Spleen (tissue), 11 donors: ENCODE measurements at regions not wholly inside any gene's neighbourhood (a gene's known extent, or its start where the extent isn't known, plus 50 kb on each side); places are given as distances from the start of the nearest gene placed in this dataset.

Experiments used
- DNase-seq: peaks from one replicate; pipeline ENCODE4 v3.0.0-alpha.2; 2020
- H3K27ac ChIP-seq, 8 donors: fragments of 200-600 bp; sonication (generic) in 7 of 8; 1 replicate in 4 of 8; 2 replicates in 4 of 8; pipeline versions ENCODE4 v1.5.0 to v1.8.0; 2016 to 2021; ENCODE audit warnings: inconsistent platforms in 4 of 8, mild to moderate bottlenecking in 4 of 8, moderate library complexity in 1 of 8
- H3K27me3 ChIP-seq, 7 donors: fragments of 200-600 bp; sonication (generic) in 6 of 7; replicated peaks in 1 of 7; 1 replicate in 4 of 7; 2 replicates in 3 of 7; pipeline versions ENCODE4 v1.5.0 to v1.8.0; 2016 to 2021; ENCODE audit warnings: inconsistent platforms in 3 of 7, mild to moderate bottlenecking in 1 of 7
- H3K36me3 ChIP-seq, 6 donors: fragments of 200-600 bp; sonication (generic) in 5 of 6; 1 replicate in 4 of 6; 2 replicates in 2 of 6; pipeline versions ENCODE4 v1.5.0 to v1.8.0; 2016 to 2021; ENCODE audit warnings: inconsistent platforms in 2 of 6
- H3K4me1 ChIP-seq, 6 donors: fragments of 200-600 bp; sonication (generic) in 5 of 6; 1 replicate in 3 of 6; 2 replicates in 3 of 6; pipeline versions ENCODE4 v1.5.0 to v1.8.0; 2016 to 2021; ENCODE audit warnings: inconsistent platforms in 3 of 6
- H3K4me3 ChIP-seq, 8 donors: fragments of 200-600 bp; sonication (generic) in 7 of 8; 1 replicate in 4 of 8; 2 replicates in 4 of 8; pipeline versions ENCODE4 v1.5.0 to v1.8.0; 2016 to 2021; ENCODE audit warnings: inconsistent platforms in 4 of 8, mild to moderate bottlenecking in 4 of 8, moderate library complexity in 2 of 8
- H3K9me3 ChIP-seq, 8 donors: fragments of 200-600 bp; sonication (generic) in 7 of 8; 1 replicate in 4 of 8; 2 replicates in 4 of 8; pipeline versions ENCODE4 v1.5.0 to v1.8.0; 2016 to 2021; ENCODE audit warnings: inconsistent platforms in 4 of 8
- POLR2A ChIP-seq, 3 donors: fragments of 450-650 bp; IDR thresholded peaks; one replicate each; pipeline ENCODE4 v1.5.1; 2017; ENCODE audit warnings: antibody characterized with exemption in 3 of 3, mild to moderate bottlenecking in 1 of 3
- POLR2AphosphoS5 ChIP-seq, 3 donors: sonication (generic); formaldehyde crosslinking; IDR thresholded peaks; one replicate each; pipeline ENCODE4 v1.5.1; 2017; ENCODE audit warnings: antibody characterized with exemption in 3 of 3
- WGBS, 5 donors: extraction: QIAGEN DNeasy Blood & Tissue Kit in 3 of 5; methylation state at CpG; one replicate each; pipeline versions ENCODE4 v1.1.5 to v1.1.7; 2013 to 2018; 5-methylcytosine and 5-hydroxymethylcytosine counted together
- intact Hi-C: fragments of 100-400 bp; cut with DNase I; formaldehyde crosslinking; loops from one replicate; pipeline ENCODE4 v1.15.0; 2023; ENCODE audit warnings: low total_unique reads
- TF ChIP-seq, protein P1 (sequence below), 11 experiments: fragments of 200-600 bp in 7 of 11; fragments of 450-650 bp in 4 of 11; sonication (generic) in 4 of 11; IDR thresholded peaks in 8 of 11; conservative IDR thresholded peaks in 3 of 11; 1 replicate in 7 of 11; 2 replicates in 4 of 11; pipeline versions ENCODE4 v1.4.0 to v1.8.0; 2016 to 2021; ENCODE audit warnings: antibody characterized with exemption in 11 of 11, inconsistent platforms in 4 of 11, mild to moderate bottlenecking in 1 of 11
- donor health status: healthy with polysubstance abuse.
- donor health status: DM: no; HTN: no; CAD: no; lungs with moderate emphysema.
- donor health status: DM: no; HTN: no; CAD: no.
- donor health status: Bipolar disorder and iron deficiency.
- donor health status: healthy.
- donor health status: DM: no; HTN: no; CAD: no.
- donor health status: DM: yes; HTN: yes; CAD: no.

DNA sequence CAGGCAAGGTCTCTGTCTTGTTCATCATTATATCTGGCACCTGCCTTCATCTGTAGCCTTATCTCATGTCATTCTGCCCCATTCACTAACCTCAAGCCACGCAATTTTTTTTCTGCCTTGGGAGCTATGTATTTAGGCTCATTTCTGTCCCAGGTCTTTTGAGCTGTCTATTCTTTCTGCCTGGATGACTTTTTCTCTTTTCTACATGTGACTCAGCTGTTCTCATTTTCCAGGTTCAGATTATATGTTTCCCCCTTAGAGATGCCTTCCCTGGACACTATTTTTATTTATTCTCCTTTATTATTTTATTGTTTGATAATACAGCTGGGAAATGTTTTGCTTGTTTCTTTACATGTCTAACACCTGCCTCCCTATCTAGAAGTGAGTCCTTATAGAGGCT lies 737.4 kb upstream of the TBX3 start:
- Histone ChIP-seq H3K9me3 (peaks cover 0 to 17% (median 2%) of the 10 kb centered on the region in 8 donors), H3K4me3 (no peak overlapping the region), H3K36me3 (no peaks in the 10 kb centered on the region), H3K27ac (no peak overlapping the region), H3K27me3 (no peaks in the 10 kb centered on the region), H3K4me1 (no peaks in the 10 kb centered on the region)
- TF ChIP-seq, protein P1, sequence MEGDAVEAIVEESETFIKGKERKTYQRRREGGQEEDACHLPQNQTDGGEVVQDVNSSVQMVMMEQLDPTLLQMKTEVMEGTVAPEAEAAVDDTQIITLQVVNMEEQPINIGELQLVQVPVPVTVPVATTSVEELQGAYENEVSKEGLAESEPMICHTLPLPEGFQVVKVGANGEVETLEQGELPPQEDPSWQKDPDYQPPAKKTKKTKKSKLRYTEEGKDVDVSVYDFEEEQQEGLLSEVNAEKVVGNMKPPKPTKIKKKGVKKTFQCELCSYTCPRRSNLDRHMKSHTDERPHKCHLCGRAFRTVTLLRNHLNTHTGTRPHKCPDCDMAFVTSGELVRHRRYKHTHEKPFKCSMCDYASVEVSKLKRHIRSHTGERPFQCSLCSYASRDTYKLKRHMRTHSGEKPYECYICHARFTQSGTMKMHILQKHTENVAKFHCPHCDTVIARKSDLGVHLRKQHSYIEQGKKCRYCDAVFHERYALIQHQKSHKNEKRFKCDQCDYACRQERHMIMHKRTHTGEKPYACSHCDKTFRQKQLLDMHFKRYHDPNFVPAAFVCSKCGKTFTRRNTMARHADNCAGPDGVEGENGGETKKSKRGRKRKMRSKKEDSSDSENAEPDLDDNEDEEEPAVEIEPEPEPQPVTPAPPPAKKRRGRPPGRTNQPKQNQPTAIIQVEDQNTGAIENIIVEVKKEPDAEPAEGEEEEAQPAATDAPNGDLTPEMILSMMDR (IDR thresholded peaks at IDR 0.05 in 8 of 11, conservative IDR thresholded peaks at IDR 0.05 in 3 of 11), result no peak
- no peak for TF ChIP-seq POLR2A (IDR thresholded peaks at IDR 0.05)
- TF ChIP-seq POLR2AphosphoS5 (IDR thresholded peaks at IDR 0.05), result no peak
- 86 to 97% (median 92%) methylated on average over 1 of the region's 1 CpG for WGBS, 5 donors
- DNase-seq, result no peak
- intact Hi-C loops, result no loop called here

GRCh38 chr12:115419145-115419646 lies 735.2 kb upstream of the TBX3 start:
- no peaks in the 10 kb centered on the region for H3K27me3 ChIP-seq
- intact Hi-C loops, result no loop called here
- no peaks in the 10 kb centered on the region for H3K36me3 ChIP-seq
- peaks cover 0 to 17% (median 2%) of the 10 kb centered on the region in 8 donors for H3K9me3 ChIP-seq
- WGBS, 5 donors, result 83 to 97% (median 94%) methylated on average over 1 of the region's 1 CpG
- H3K4me3 ChIP-seq, result no peak overlapping the region
- DNase-seq, result no peak
- no peak for TF ChIP-seq POLR2A (IDR thresholded peaks at IDR 0.05)
- no peak for TF ChIP-seq POLR2AphosphoS5 (IDR thresholded peaks at IDR 0.05)
- TF ChIP-seq, protein P1 (IDR thresholded peaks at IDR 0.05 in 8 of 11, conservative IDR thresholded peaks at IDR 0.05 in 3 of 11), result no peak
- H3K4me1 ChIP-seq, result no peaks in the 10 kb centered on the region
- H3K27ac ChIP-seq, result no peak overlapping the region

DNA sequence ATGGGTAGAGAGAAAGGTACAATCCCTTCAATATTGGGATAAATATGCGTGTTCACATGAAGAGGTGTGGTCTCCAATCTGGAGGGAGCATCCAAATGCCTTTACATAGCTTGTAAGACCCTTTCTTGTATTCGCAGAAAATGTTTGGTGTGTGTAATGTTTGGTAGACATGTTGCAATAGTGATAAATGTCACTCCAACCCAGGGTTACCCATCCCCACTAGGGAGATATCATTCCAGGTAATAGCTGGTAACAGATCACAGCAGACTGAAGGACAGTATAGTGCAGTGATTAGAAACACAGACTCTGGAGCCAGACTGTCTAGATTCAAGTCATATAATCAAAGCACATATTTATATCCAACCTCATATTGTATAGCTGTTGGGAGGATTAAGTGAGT lies 733.6 kb upstream of the TBX3 start:
- TF ChIP-seq, protein P1 (IDR thresholded peaks at IDR 0.05 in 8 of 11, conservative IDR thresholded peaks at IDR 0.05 in 3 of 11), result no peak
- TF ChIP-seq POLR2AphosphoS5 (IDR thresholded peaks at IDR 0.05) (no peak), POLR2A (IDR thresholded peaks at IDR 0.05) (no peak)
- WGBS, 5 donors, result 73 to 90% (median 76%) methylated on average over 2 of the region's 2 CpGs
- intact Hi-C loops, result no loop called here

GRCh38 chr12:115416869-115417268 lies 732.9 kb upstream of the TBX3 start:
- H3K36me3 ChIP-seq, result no peaks in the 10 kb centered on the region
- H3K4me1 ChIP-seq, result no peaks in the 10 kb centered on the region
- peaks cover 0 to 3% (median 0%) of the 10 kb centered on the region in 7 donors for H3K27me3 ChIP-seq
- no peak for DNase-seq
- H3K9me3 ChIP-seq, result peaks cover 0 to 17% (median 2%) of the 10 kb centered on the region in 8 donors
- H3K4me3 ChIP-seq, result no peak overlapping the region
- no peak for TF ChIP-seq POLR2AphosphoS5 (IDR thresholded peaks at IDR 0.05)
- TF ChIP-seq, protein P1 (IDR thresholded peaks at IDR 0.05 in 8 of 11, conservative IDR thresholded peaks at IDR 0.05 in 3 of 11), result no peak
- intact Hi-C loops, result no loop called here
- H3K27ac ChIP-seq, result no peak overlapping the region

More for the DNA sequence above, 733.6 kb upstream of the TBX3 start:
- Histone ChIP-seq H3K4me1 (no peaks in the 10 kb centered on the region), H3K27ac (no peak overlapping the region), H3K9me3 (peaks cover 0 to 17% (median 2%) of the 10 kb centered on the region in 8 donors), H3K27me3 (no peaks in the 10 kb centered on the region), H3K4me3 (no peak overlapping the region), H3K36me3 (no peaks in the 10 kb centered on the region)
- no peak for DNase-seq
